HCT116 (cell line): ENCODE measurements at regions not wholly inside any gene's neighbourhood (a gene's known extent, or its start where the extent isn't known, plus 50 kb on each side); places are given as distances from the start of the nearest gene placed in this dataset.

Experiments used
- ATAC-seq: fragments of 200-7000 bp; cut with Tn5 transposase; 2 replicates; pipeline ENCODE4 v1.9.1; 2020; ENCODE audit warnings: mild to moderate bottlenecking, moderate library complexity
- BruUV-seq: library from RNA; stranded (reverse); fragments of 400-500 nt; replicated peaks from 2 replicates; lab custom pipeline; 2021; lab: Mats Ljungman, UMichigan
- CTCF ChIA-PET: fragments of 300-600 bp; sonication (Branson Sonifier 250); formaldehyde crosslinking; loops from one replicate; lab custom pipeline; 2021; ENCODE audit warnings: antibody characterized with exemption; lab: Charles Lee
- POLR2A ChIA-PET: fragments of 300-600, 350-600 bp; sonication (Branson Sonifier 250); formaldehyde crosslinking; loops from one replicate; lab custom pipeline; 2021; ENCODE audit warnings: antibody characterized with exemption; lab: Charles Lee
- RAD21 ChIA-PET, 2 experiments: fragments of 300-600 bp; sonication (Branson Sonifier 250); formaldehyde crosslinking; loops; one replicate each; lab custom pipeline; 2023; ENCODE audit warnings: low total read pairs in 2 of 2; ENCODE audit not compliant: uncharacterized antibody in 2 of 2, unreplicated experiment in 2 of 2, low non-redundant PET in 1 of 2; lab: Charles Lee
- DNase-seq: peaks from one replicate; pipeline ENCODE4 v3.0.0-alpha.2; 2010; ENCODE audit warnings: low read depth, low spot score
- H2AFZ ChIP-seq: fragments of 200-600 bp; shearing (Covaris generic), sonication (generic); 2 replicates; pipeline ENCODE4 v1.6.1; 2017; ENCODE audit warnings: low read depth, mixed run types, mixed read lengths, antibody characterized with exemption, low read length; ENCODE audit not compliant: poor library complexity, severe bottlenecking
- H3K27ac ChIP-seq: 2 replicates; pipeline ENCODE4 v1.5.1; 2012; ENCODE audit warnings: low read depth, low read length
- H3K27me3 ChIP-seq: fragments of 200-600 bp; sonication (generic); 2 replicates; pipeline ENCODE4 v1.6.1; 2016; ENCODE audit warnings: mixed run types, low read length, mixed read lengths; ENCODE audit not compliant: insufficient read depth
- H3K36me3 ChIP-seq, 2 experiments: fragments of 200-500 bp in 1 of 2; fragments of 200-600 bp in 1 of 2; sonication (Bioruptor generic) in 1 of 2; sonication (generic) in 1 of 2; 2 replicates each; pipeline versions ENCODE4 v1.5.1 to v1.6.1; 2014 to 2016; ENCODE audit warnings: low read length in 2 of 2, inconsistent platforms in 1 of 2, mixed read lengths in 1 of 2, mixed run types in 1 of 2; ENCODE audit not compliant: insufficient read depth in 2 of 2, control insufficient read depth in 1 of 2
- H3K4me1 ChIP-seq, 2 experiments: fragments of 200-600 bp in 1 of 2; sonication (generic) in 1 of 2; 2 replicates each; pipeline versions ENCODE4 v1.5.1 to v1.6.1; 2012 to 2017; ENCODE audit warnings: low read length in 2 of 2, inconsistent platforms in 1 of 2, mild to moderate bottlenecking in 1 of 2, mixed read lengths in 1 of 2, mixed run types in 1 of 2, moderate library complexity in 1 of 2; ENCODE audit not compliant: insufficient read depth in 2 of 2, control insufficient read depth in 1 of 2
- H3K4me2 ChIP-seq: fragments of 200-600 bp; sonication (generic); 2 replicates; pipeline ENCODE4 v1.6.1; 2017; ENCODE audit warnings: mixed run types, low read length, mixed read lengths
- H3K4me3 ChIP-seq, 2 experiments: fragments of 200-600 bp in 1 of 2; sonication (generic) in 1 of 2; replicated peaks in 1 of 2; 2 replicates each; pipeline ENCODE4 v1.5.1; 2011 to 2016; ENCODE audit warnings: low read length in 2 of 2, control low read depth in 1 of 2, low read depth in 1 of 2, mild to moderate bottlenecking in 1 of 2, mixed read lengths in 1 of 2, mixed run types in 1 of 2
- H3K79me2 ChIP-seq: fragments of 200-600 bp; sonication (generic); 2 replicates; pipeline ENCODE4 v1.6.1; 2017; ENCODE audit warnings: mild to moderate bottlenecking, mixed run types, low read length, moderate library complexity, mixed read lengths; ENCODE audit not compliant: insufficient read depth
- H3K9ac ChIP-seq: fragments of 200-600 bp; sonication (generic); 2 replicates; pipeline ENCODE4 v1.6.1; 2016; ENCODE audit warnings: low read length, mixed read lengths
- H3K9me2 ChIP-seq: fragments of 200-600 bp; sonication (generic), shearing (Covaris generic); 2 replicates; pipeline ENCODE4 v1.6.1; 2017; ENCODE audit warnings: mixed run types, mild to moderate bottlenecking, moderate library complexity; ENCODE audit not compliant: insufficient read depth
- H3K9me3 ChIP-seq, 2 experiments: fragments of 200-500 bp in 1 of 2; fragments of 200-600 bp in 1 of 2; sonication (Bioruptor generic) in 1 of 2; sonication (generic) in 1 of 2; 2 replicates each; pipeline ENCODE4 v1.6.1; 2014 to 2017; ENCODE audit warnings: low read length in 2 of 2, mixed read lengths in 2 of 2, inconsistent platforms in 1 of 2, low read depth in 1 of 2, mild to moderate bottlenecking in 1 of 2, mixed run types in 1 of 2, moderate library complexity in 1 of 2; ENCODE audit not compliant: control insufficient read depth in 1 of 2, insufficient read depth in 1 of 2
- H4K20me1 ChIP-seq: fragments of 200-600 bp; sonication (generic), shearing (Covaris generic); 2 replicates; pipeline ENCODE4 v1.6.1; 2017; ENCODE audit warnings: mixed run types, mild to moderate bottlenecking, moderate library complexity; ENCODE audit not compliant: insufficient read depth
- ATF3 ChIP-seq: IDR thresholded peaks from 2 replicates; pipeline ENCODE4 v1.6.1; 2012
- CBX3 ChIP-seq: IDR thresholded peaks from 2 replicates; pipeline ENCODE4 v1.6.1; 2012; ENCODE audit warnings: low read depth
- CEBPB ChIP-seq: IDR thresholded peaks from 2 replicates; pipeline ENCODE4 v1.6.1; 2012; ENCODE audit warnings: low read depth
- CTCF ChIP-seq, 3 experiments: fragments of 200-600 bp in 1 of 3; sonication (generic) in 1 of 3; IDR thresholded peaks in 2 of 3; conservative IDR thresholded peaks in 1 of 3; 2 replicates each; pipeline ENCODE4 v1.5.1; 2012 to 2017; ENCODE audit warnings: low read depth in 2 of 3, low read length in 2 of 3, antibody characterized with exemption in 1 of 3, borderline replicate concordance in 1 of 3, control low read depth in 1 of 3, mild to moderate bottlenecking in 1 of 3, mixed read lengths in 1 of 3, mixed run types in 1 of 3, moderate library complexity in 1 of 3; ENCODE audit not compliant: insufficient read depth in 1 of 3
- EGR1 ChIP-seq: IDR thresholded peaks from 2 replicates; pipeline ENCODE4 v1.6.1; 2012; ENCODE audit warnings: low read depth
- ELF1 ChIP-seq: IDR thresholded peaks from 2 replicates; pipeline ENCODE4 v1.6.1; 2012; ENCODE audit warnings: low read depth, borderline replicate concordance
- EZH2 ChIP-seq: fragments of 200-600 bp; sonication (generic); IDR thresholded peaks from 2 replicates; pipeline ENCODE4 v1.6.1; 2017; ENCODE audit warnings: antibody characterized with exemption, mixed run types
- EZH2phosphoT487 ChIP-seq: fragments of 200-600 bp; IDR thresholded peaks from 2 replicates; pipeline ENCODE4 v1.6.1; 2018; ENCODE audit warnings: antibody characterized with exemption, borderline replicate concordance
- JUND ChIP-seq: IDR thresholded peaks from 2 replicates; pipeline ENCODE4 v1.6.1; 2012
- POLR2AphosphoS5 ChIP-seq: IDR thresholded peaks from 2 replicates; pipeline ENCODE4 v1.6.1; 2011; ENCODE audit warnings: mild to moderate bottlenecking, low read depth, low read length, moderate library complexity
- RAD21 ChIP-seq: IDR thresholded peaks from 2 replicates; pipeline ENCODE4 v1.6.1; 2012; ENCODE audit warnings: low read depth, mild to moderate bottlenecking
- REST ChIP-seq: IDR thresholded peaks from 2 replicates; pipeline ENCODE4 v1.6.1; 2012; ENCODE audit warnings: low read depth
- SIN3A ChIP-seq: IDR thresholded peaks from 2 replicates; pipeline ENCODE4 v1.6.1; 2012; ENCODE audit warnings: low read depth
- SP1 ChIP-seq: IDR thresholded peaks from 2 replicates; pipeline ENCODE4 v1.6.1; 2012; ENCODE audit warnings: low read depth
- SRF ChIP-seq: IDR thresholded peaks from 2 replicates; pipeline ENCODE4 v1.6.1; 2012; ENCODE audit warnings: low read depth
- TCF7L2 ChIP-seq: IDR thresholded peaks from 2 replicates; pipeline ENCODE4 v1.7.0; 2011; ENCODE audit warnings: borderline replicate concordance, inconsistent platforms; ENCODE audit not compliant: insufficient read depth, insufficient read length; ENCODE audit errors: extremely low read depth
- ZBTB33 ChIP-seq: IDR thresholded peaks from 2 replicates; pipeline ENCODE4 v1.6.1; 2011; ENCODE audit warnings: mild to moderate bottlenecking, low read length, moderate library complexity; ENCODE audit not compliant: insufficient replicate concordance; ENCODE audit errors: extremely low read depth
- ZFX ChIP-seq: fragments of 450-650 bp; IDR thresholded peaks from 2 replicates; pipeline ENCODE4 v1.6.1; 2017
- ZNF274 ChIP-seq: fragments of 200-500 bp; sonication (Bioruptor generic); IDR thresholded peaks from 2 replicates; pipeline ENCODE4 v1.6.1; 2014; ENCODE audit warnings: mild to moderate bottlenecking, low read depth, low read length, inconsistent platforms
- intact Hi-C: fragments of 100-400 bp; cut with micrococcal nuclease; formaldehyde crosslinking; loops from 2 replicates; pipeline ENCODE4 v1.10.0; 2022

- TF ChIP-seq ZNF274: no peak
- TF ChIP-seq SP1: no peak
- no peak for TF ChIP-seq SRF
- no peak for TF ChIP-seq SIN3A
- TF ChIP-seq RAD21: no peak
- no peak for TF ChIP-seq TCF7L2
- no peak for TF ChIP-seq ATF3
- TF ChIP-seq EZH2phosphoT487: no peak
- TF ChIP-seq ELF1: no peak
- no peak for TF ChIP-seq CBX3
- TF ChIP-seq REST: no peak
- no peak for TF ChIP-seq EZH2
- no peak for TF ChIP-seq EGR1
- no peak for TF ChIP-seq ZFX
- no peak for TF ChIP-seq JUND
- no peak for TF ChIP-seq POLR2AphosphoS5
- no peak for TF ChIP-seq CTCF (IDR thresholded peaks at IDR 0.05 in 2 of 3, conservative IDR thresholded peaks at IDR 0.05 in 1 of 3; ENCODE audit: borderline replicate concordance in 1 of 3, insufficient read depth in 1 of 3, low read depth in 2 of 3, low read length in 2 of 3)
- no peak for TF ChIP-seq ZBTB33
- no peak for TF ChIP-seq CEBPB
- H2AFZ ChIP-seq: no peak overlapping the region
- no peak overlapping the region for H3K27ac ChIP-seq
- no TSS peak for BruUV-seq
- DNase-seq: no peak
- no peaks in the 10 kb centered on the region for H3K27me3 ChIP-seq
- H3K9ac ChIP-seq: no peak overlapping the region
- H3K9me2 ChIP-seq: no peaks in the 10 kb centered on the region
- H4K20me1 ChIP-seq: no peaks in the 10 kb centered on the region
- intact Hi-C loops: no loop called here
- no peaks in the 10 kb centered on the region for H3K79me2 ChIP-seq
- ATAC-seq: no peak
- CTCF ChIA-PET: no interaction called here
- no peak overlapping the region for H3K4me3 ChIP-seq
- POLR2A ChIA-PET: no interaction called here
- no peaks in the 10 kb centered on the region for H3K4me1 ChIP-seq
- H3K4me2 ChIP-seq: no peak overlapping the region
- no peaks in the 10 kb centered on the region for H3K9me3 ChIP-seq
- H3K36me3 ChIP-seq: no peaks in the 10 kb centered on the region
- RAD21 ChIA-PET: no interaction called here
These were observed 903.4 kb downstream of the TTLL7 start for GRCh38 chr1:83095570-83095969.
